Hepatocyte (in vitro differentiated cells): ENCODE measurements at regions not wholly inside any gene's neighbourhood (a gene's known extent, or its start where the extent isn't known, plus 50 kb on each side); places are given as distances from the start of the nearest gene placed in this dataset.

Experiments
- DNase-seq: peaks from one replicate; pipeline ENCODE4 v3.0.0-alpha.2; 2016; ENCODE audit warnings: low spot score
- H2AFZ ChIP-seq: fragments of 200-600 bp; sonication (generic); 2 replicates; pipeline ENCODE4 v1.6.0; 2016; ENCODE audit warnings: antibody characterized with exemption, mild to moderate bottlenecking
- H3K27ac ChIP-seq: fragments of 200-600 bp; sonication (generic); 2 replicates; pipeline ENCODE4 v1.5.1; 2016; ENCODE audit warnings: mild to moderate bottlenecking
- H3K27me3 ChIP-seq: fragments of 200-600 bp; sonication (generic); 2 replicates; pipeline ENCODE4 v1.6.1; 2016
- H3K36me3 ChIP-seq: fragments of 200-600 bp; sonication (generic); replicated peaks from 2 replicates; pipeline ENCODE4 v1.5.1; 2016; ENCODE audit warnings: low read depth; ENCODE audit not compliant: insufficient read depth
- H3K4me1 ChIP-seq: fragments of 200-600 bp; sonication (generic); 2 replicates; pipeline ENCODE4 v1.5.1; 2016; ENCODE audit warnings: mild to moderate bottlenecking, moderate library complexity; ENCODE audit not compliant: insufficient read depth
- H3K4me2 ChIP-seq: fragments of 200-600 bp; sonication (generic); 2 replicates; pipeline ENCODE4 v1.6.0; 2016
- H3K4me3 ChIP-seq: fragments of 200-600 bp; sonication (generic); 2 replicates; pipeline ENCODE4 v1.5.1; 2016; ENCODE audit warnings: mild to moderate bottlenecking
- H3K79me2 ChIP-seq: fragments of 200-600 bp; sonication (generic); 2 replicates; pipeline ENCODE4 v1.6.0; 2017; ENCODE audit warnings: mild to moderate bottlenecking
- H3K9me2 ChIP-seq: fragments of 200-600 bp; sonication (generic); replicated peaks from 2 replicates; pipeline ENCODE4 v1.6.0; 2017; ENCODE audit warnings: mild to moderate bottlenecking; ENCODE audit not compliant: insufficient read depth
- H3K9me3 ChIP-seq: fragments of 200-600 bp; sonication (generic); 2 replicates; pipeline ENCODE4 v1.5.1; 2016; ENCODE audit warnings: low read depth, mild to moderate bottlenecking
- H4K20me1 ChIP-seq: fragments of 200-600 bp; sonication (generic); 2 replicates; pipeline ENCODE4 v1.6.0; 2016; ENCODE audit warnings: mild to moderate bottlenecking; ENCODE audit not compliant: insufficient read depth, poor library complexity, severe bottlenecking
- EZH2 ChIP-seq: fragments of 200-600 bp; sonication (generic); IDR thresholded peaks from 2 replicates; pipeline ENCODE4 v1.6.1; 2016; ENCODE audit warnings: antibody characterized with exemption, mild to moderate bottlenecking, borderline replicate concordance
- EZH2phosphoT487 ChIP-seq: fragments of 200-600 bp; sonication (generic); IDR thresholded peaks from one replicate; pipeline ENCODE4 v1.6.1; 2018; ENCODE audit warnings: antibody characterized with exemption, mild to moderate bottlenecking, low read depth, moderate library complexity; ENCODE audit not compliant: unreplicated experiment, severe bottlenecking
- WGBS: methylation state at CpG from one replicate; pipeline ENCODE4 v1.1.6; 2016; ENCODE audit warnings: low lambda C conversion rate; ENCODE audit errors: missing lambda C conversion rate; 5-methylcytosine and 5-hydroxymethylcytosine counted together
- TF ChIP-seq, protein P1 (sequence below): fragments of 200-600 bp; sonication (generic); IDR thresholded peaks from 2 replicates; pipeline ENCODE4 v1.5.1; 2016; ENCODE audit warnings: antibody characterized with exemption, mild to moderate bottlenecking; ENCODE audit not compliant: poor library complexity

DNA sequence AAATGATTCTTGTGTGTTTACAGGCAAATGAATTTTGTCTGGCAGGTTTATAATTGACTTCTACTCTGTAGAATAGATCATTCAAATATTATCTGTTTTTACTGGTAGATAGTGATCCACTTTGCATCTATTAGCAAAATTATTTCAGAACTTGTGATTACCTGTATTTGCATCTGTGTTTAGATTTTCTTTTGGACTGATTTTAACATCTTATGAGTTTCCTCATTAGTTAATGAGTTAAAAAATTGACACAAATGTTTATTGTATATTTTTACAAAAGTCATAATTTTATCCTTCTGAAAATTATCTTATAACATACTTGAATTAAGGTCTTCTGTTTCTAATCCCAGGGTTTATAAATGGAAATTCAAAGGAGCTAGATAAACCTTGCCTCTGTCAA, 132.0 kb upstream of the KCNJ16 start:
- H3K9me3 ChIP-seq: no peaks in the 10 kb centered on the region

DNA sequence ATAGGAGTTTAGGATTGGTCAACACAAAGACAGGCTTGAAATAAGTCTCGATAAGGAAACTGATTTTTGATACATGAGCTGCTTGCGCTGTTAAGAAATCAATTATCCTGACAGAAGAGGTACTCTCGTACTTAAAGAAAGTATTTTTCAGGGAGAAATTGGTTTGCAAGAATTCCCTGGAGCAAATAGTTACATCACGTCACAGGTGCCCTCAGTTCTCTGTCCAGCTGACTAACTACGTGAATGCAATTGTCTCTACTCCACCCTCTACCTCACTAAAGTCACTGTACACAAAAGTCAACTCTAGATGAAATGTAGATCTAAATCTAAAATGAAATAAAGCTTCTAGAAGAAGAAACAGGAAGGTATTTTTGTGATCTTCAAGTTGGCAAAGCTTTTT, 130.6 kb upstream of the KCNJ16 start:
- Histone ChIP-seq H3K79me2 (no peaks in the 10 kb centered on the region), H3K4me3 (no peak overlapping the region), H3K27ac (no peak overlapping the region), H3K9me3 (no peaks in the 10 kb centered on the region), H4K20me1 (no peaks in the 10 kb centered on the region), H3K36me3 (no peaks in the 10 kb centered on the region), H3K4me1 (no peaks in the 10 kb centered on the region), H3K27me3 (no peaks in the 10 kb centered on the region), H3K4me2 (no peak overlapping the region), H2AFZ (no peak overlapping the region), H3K9me2 (no peaks in the 10 kb centered on the region)
- WGBS: 84% methylated on average over 5 of the region's 5 CpGs
- DNase-seq: no peak
- TF ChIP-seq EZH2 (no peak), EZH2phosphoT487 (no peak)
- TF ChIP-seq, protein P1, sequence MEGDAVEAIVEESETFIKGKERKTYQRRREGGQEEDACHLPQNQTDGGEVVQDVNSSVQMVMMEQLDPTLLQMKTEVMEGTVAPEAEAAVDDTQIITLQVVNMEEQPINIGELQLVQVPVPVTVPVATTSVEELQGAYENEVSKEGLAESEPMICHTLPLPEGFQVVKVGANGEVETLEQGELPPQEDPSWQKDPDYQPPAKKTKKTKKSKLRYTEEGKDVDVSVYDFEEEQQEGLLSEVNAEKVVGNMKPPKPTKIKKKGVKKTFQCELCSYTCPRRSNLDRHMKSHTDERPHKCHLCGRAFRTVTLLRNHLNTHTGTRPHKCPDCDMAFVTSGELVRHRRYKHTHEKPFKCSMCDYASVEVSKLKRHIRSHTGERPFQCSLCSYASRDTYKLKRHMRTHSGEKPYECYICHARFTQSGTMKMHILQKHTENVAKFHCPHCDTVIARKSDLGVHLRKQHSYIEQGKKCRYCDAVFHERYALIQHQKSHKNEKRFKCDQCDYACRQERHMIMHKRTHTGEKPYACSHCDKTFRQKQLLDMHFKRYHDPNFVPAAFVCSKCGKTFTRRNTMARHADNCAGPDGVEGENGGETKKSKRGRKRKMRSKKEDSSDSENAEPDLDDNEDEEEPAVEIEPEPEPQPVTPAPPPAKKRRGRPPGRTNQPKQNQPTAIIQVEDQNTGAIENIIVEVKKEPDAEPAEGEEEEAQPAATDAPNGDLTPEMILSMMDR: no peak

More for the DNA sequence above, 132.0 kb upstream of the KCNJ16 start:
- Histone ChIP-seq H3K27me3 (no peaks in the 10 kb centered on the region), H3K27ac (no peak overlapping the region), H3K4me1 (no peaks in the 10 kb centered on the region), H3K36me3 (no peaks in the 10 kb centered on the region), H3K9me2 (no peaks in the 10 kb centered on the region), H2AFZ (no peak overlapping the region), H4K20me1 (no peaks in the 10 kb centered on the region), H3K4me3 (no peak overlapping the region), H3K79me2 (no peaks in the 10 kb centered on the region), H3K4me2 (no peak overlapping the region)
- no peak for DNase-seq
- TF ChIP-seq EZH2phosphoT487 (no peak), EZH2 (no peak)
- TF ChIP-seq, protein P1: no peak

DNA sequence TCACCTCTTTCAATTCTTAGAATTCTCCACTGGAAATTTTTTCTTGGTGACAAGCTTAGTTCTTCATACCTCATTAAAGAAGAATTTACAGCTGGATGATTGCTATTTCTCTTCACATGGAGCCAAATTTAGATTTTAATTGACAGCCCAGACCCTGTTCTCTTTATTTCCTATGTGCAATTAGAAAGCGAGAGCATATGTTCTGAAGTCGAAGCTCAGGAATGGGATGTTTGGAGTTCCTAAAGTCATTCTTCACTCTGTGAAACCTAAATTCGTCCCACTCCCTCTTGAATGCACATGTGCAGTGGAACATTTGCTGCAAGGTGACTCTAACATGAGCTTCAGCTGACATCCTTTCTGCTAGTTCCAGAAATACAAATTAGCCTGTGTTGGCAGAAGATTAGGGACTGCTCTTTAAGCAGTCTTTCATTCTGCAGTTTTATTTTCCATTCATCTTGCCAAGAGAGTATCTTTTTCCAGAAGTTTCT, 129.3 kb upstream of the KCNJ16 start:
- no peaks in the 10 kb centered on the region for H3K9me2 ChIP-seq
- no peak overlapping the region for H3K4me2 ChIP-seq
- no peaks in the 10 kb centered on the region for H3K36me3 ChIP-seq
- no peaks in the 10 kb centered on the region for H4K20me1 ChIP-seq
- WGBS: 61% methylated on average over 3 of the region's 3 CpGs
- H3K4me3 ChIP-seq: no peak overlapping the region
- no peaks in the 10 kb centered on the region for H3K27me3 ChIP-seq
- H3K9me3 ChIP-seq: no peaks in the 10 kb centered on the region
- peak; percentile 27 for DNase-seq
- H3K4me1 ChIP-seq: peaks cover 3% of the 10 kb centered on the region
- TF ChIP-seq EZH2phosphoT487 (no peak), EZH2 (no peak)
- TF ChIP-seq, protein P1: no peak
- no peak overlapping the region for H2AFZ ChIP-seq
- H3K27ac ChIP-seq: no peak overlapping the region
- H3K79me2 ChIP-seq: no peaks in the 10 kb centered on the region
